PFSK-1 (cell line): ENCODE measurements at regions not wholly inside any gene's neighbourhood (a gene's known extent, or its start where the extent isn't known, plus 50 kb on each side); places are given as distances from the start of the nearest gene placed in this dataset.

Experiments used
- FOXP2 ChIP-seq: optimal IDR thresholded peaks from 2 replicates; pipeline ENCODE3; 2011; ENCODE audit warnings: borderline replicate concordance, control low read depth, inconsistent platforms; ENCODE audit not compliant: insufficient read depth; ENCODE audit errors: extremely low read length, extremely low read depth
- POLR2AphosphoS5 ChIP-seq: IDR thresholded peaks from 2 replicates; pipeline ENCODE4 v1.6.1; 2012; ENCODE audit warnings: low read depth, mild to moderate bottlenecking, control low read depth, low read length, moderate library complexity
- SIN3A ChIP-seq: IDR thresholded peaks from 2 replicates; pipeline ENCODE4 v1.6.1; 2012; ENCODE audit warnings: mild to moderate bottlenecking, low read length, moderate library complexity, borderline replicate concordance; ENCODE audit not compliant: insufficient read depth
- TAF1 ChIP-seq: IDR thresholded peaks from 2 replicates; pipeline ENCODE4 v1.6.1; 2012; ENCODE audit warnings: low read length, control low read depth, borderline replicate concordance; ENCODE audit not compliant: insufficient read depth
- TF ChIP-seq, protein P1 (sequence below), 2 experiments: IDR thresholded peaks; 2 replicates each; pipeline versions ENCODE4 v1.6.1 to v1.8.0; 2011 to 2012; ENCODE audit warnings: low read depth in 2 of 2, low read length in 2 of 2, control low read depth in 1 of 2, inconsistent platforms in 1 of 2, mild to moderate bottlenecking in 1 of 2, moderate library complexity in 1 of 2; ENCODE audit not compliant: insufficient read depth in 1 of 2

DNA sequence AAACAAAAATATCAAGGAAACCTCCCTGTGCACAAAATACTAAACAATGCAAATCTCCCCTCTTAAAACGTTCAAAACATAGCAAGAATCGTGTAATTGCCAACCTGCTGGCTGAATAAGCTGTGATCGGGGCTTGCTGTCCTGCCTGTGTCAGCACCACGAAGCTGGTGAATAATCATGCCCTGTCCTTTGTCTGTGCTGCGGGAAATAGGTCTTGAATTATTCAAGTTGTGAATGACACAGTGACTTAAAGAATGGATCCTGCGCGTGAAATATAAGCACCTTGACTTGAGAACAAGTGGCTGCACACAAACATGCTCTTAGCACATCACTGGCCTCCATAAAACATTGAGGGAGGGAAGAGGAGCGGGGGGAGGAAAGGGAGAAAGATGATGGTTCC is 130.2 kb downstream of the OAT start:
- TF ChIP-seq FOXP2: no peak
- TF ChIP-seq SIN3A: no peak
- TF ChIP-seq POLR2AphosphoS5: no peak
- TF ChIP-seq, protein P1, sequence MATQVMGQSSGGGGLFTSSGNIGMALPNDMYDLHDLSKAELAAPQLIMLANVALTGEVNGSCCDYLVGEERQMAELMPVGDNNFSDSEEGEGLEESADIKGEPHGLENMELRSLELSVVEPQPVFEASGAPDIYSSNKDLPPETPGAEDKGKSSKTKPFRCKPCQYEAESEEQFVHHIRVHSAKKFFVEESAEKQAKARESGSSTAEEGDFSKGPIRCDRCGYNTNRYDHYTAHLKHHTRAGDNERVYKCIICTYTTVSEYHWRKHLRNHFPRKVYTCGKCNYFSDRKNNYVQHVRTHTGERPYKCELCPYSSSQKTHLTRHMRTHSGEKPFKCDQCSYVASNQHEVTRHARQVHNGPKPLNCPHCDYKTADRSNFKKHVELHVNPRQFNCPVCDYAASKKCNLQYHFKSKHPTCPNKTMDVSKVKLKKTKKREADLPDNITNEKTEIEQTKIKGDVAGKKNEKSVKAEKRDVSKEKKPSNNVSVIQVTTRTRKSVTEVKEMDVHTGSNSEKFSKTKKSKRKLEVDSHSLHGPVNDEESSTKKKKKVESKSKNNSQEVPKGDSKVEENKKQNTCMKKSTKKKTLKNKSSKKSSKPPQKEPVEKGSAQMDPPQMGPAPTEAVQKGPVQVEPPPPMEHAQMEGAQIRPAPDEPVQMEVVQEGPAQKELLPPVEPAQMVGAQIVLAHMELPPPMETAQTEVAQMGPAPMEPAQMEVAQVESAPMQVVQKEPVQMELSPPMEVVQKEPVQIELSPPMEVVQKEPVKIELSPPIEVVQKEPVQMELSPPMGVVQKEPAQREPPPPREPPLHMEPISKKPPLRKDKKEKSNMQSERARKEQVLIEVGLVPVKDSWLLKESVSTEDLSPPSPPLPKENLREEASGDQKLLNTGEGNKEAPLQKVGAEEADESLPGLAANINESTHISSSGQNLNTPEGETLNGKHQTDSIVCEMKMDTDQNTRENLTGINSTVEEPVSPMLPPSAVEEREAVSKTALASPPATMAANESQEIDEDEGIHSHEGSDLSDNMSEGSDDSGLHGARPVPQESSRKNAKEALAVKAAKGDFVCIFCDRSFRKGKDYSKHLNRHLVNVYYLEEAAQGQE (IDR thresholded peaks at IDR 0.05; ENCODE audit: insufficient read depth in 1 of 2, low read depth in 2 of 2, low read length in 2 of 2): no peak
- TF ChIP-seq TAF1: no peak

DNA sequence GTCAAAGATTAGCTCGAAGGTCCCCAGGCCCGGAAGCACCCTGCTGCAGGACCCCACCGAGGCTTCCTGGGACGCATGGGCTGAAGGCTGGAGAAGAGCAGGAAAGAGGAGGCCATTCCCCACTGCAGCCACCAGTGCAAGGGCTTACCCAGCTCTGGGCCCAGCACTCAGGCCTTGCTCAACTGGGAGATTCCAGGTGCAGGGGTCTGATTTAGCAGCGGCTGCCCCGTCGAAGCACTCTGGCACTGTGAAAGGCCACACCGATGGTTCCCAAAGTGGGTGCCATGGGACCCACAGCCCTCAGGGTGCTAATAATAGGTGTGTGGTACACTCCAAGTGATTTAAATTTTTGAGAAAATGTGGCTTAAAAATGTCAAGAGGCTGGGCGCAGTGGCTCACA is 130.9 kb downstream of the OAT start:
- TF ChIP-seq FOXP2 (no peak), SIN3A (no peak), TAF1 (no peak), POLR2AphosphoS5 (no peak)
- TF ChIP-seq, protein P1 (IDR thresholded peaks at IDR 0.05; ENCODE audit: insufficient read depth in 1 of 2, low read depth in 2 of 2, low read length in 2 of 2): no peak

DNA sequence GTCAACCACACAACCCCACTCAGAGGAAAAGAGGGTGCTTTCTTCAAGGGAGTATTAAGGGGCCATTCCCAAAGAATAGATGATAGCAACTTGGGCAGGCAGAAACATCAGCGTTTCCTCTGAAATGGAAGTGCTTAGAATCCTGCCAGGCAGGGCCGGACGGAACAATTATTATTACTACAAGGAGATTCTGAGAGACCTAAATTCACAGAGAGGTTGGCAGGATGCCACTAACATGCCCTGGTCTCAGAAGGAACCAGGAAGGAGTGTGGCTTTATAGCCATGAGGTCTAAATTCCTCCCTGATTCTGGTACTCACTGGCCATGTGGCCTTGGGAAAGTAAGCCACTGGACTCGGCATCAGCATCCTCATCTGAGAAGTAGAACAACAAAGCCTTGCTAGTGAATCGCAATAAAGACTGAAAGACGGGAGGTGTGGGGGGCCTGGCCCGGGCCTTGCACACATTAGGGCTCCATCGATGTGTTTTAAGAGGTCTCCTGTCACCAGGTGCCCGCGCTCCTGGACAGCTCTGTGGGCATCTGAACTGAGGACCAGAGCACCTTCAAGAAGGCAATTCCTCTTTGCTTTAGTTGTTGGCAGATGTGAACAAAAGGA is 131.5 kb downstream of the OAT start:
- no peak for TF ChIP-seq TAF1
- TF ChIP-seq, protein P1 (IDR thresholded peaks at IDR 0.05; ENCODE audit: insufficient read depth in 1 of 2, low read depth in 2 of 2, low read length in 2 of 2): no peak
- no peak for TF ChIP-seq POLR2AphosphoS5

DNA sequence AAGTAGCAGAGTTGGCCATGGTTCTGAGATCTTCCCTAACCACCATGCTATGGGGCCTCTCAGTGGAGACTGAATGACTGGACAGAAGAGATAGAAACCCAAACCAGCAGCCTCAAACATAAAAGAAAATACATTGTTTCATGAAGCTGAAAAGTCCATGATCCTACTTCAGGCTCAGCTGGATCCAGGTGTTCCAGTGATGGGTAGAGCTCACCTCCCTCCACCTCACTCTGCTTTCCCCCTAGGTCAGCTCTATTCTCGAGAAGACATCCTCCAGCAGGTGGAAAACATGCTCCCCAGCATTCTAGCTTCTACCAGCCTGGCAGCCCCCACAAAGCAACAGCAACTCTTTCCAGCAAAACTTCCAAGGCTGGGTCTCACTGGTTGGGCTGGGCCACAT is 132.1 kb downstream of the OAT start:
- TF ChIP-seq POLR2AphosphoS5 (no peak), FOXP2 (no peak), SIN3A (no peak), TAF1 (no peak)
- TF ChIP-seq, protein P1 (IDR thresholded peaks at IDR 0.05; ENCODE audit: insufficient read depth in 1 of 2, low read depth in 2 of 2, low read length in 2 of 2): no peak
